H9 (cell line): ENCODE measurements at regions not wholly inside any gene's neighbourhood (a gene's known extent, or its start where the extent isn't known, plus 50 kb on each side); places are given as distances from the start of the nearest gene placed in this dataset.

ENCODE experiments used
- DNase-seq: peaks from one replicate; pipeline ENCODE4 v3.0.0-alpha.2; 2017
- H2AFZ ChIP-seq: one replicate; pipeline ENCODE4 v1.6.1; 2013; ENCODE audit warnings: mild to moderate bottlenecking, low read length, control low read depth, moderate library complexity
- H2AK5ac ChIP-seq: 2 replicates; pipeline ENCODE4 v1.6.1; 2013; ENCODE audit warnings: low read length, control low read depth, mixed read lengths; ENCODE audit not compliant: insufficient read length
- H2BK120ac ChIP-seq: one replicate; pipeline ENCODE4 v1.6.1; 2013; ENCODE audit warnings: low read depth, mild to moderate bottlenecking, low read length, control low read depth, inconsistent platforms; ENCODE audit not compliant: poor library complexity, severe bottlenecking
- H2BK12ac ChIP-seq: 2 replicates; pipeline ENCODE4 v1.6.1; 2013; ENCODE audit warnings: low read length, control low read depth, mixed read lengths, low read depth; ENCODE audit not compliant: insufficient read length
- H2BK15ac ChIP-seq: 2 replicates; pipeline ENCODE4 v1.6.1; 2013; ENCODE audit warnings: low read depth, low read length, control low read depth
- H2BK20ac ChIP-seq: one replicate; pipeline ENCODE4 v1.6.1; 2013; ENCODE audit warnings: low read depth, mild to moderate bottlenecking, low read length, control low read depth, inconsistent platforms; ENCODE audit not compliant: poor library complexity, severe bottlenecking
- H2BK5ac ChIP-seq: 2 replicates; pipeline ENCODE4 v1.6.1; 2013; ENCODE audit warnings: low read length, control low read depth, mixed read lengths; ENCODE audit not compliant: insufficient read length
- H3K14ac ChIP-seq: 2 replicates; pipeline ENCODE4 v1.6.1; 2013; ENCODE audit warnings: low read length, control low read depth; ENCODE audit not compliant: insufficient read depth
- H3K18ac ChIP-seq: 2 replicates; pipeline ENCODE4 v1.6.1; 2013; ENCODE audit warnings: low read depth, mild to moderate bottlenecking, mixed read lengths, low read length, control low read depth; ENCODE audit not compliant: insufficient read length
- H3K23ac ChIP-seq: 2 replicates; pipeline ENCODE4 v1.6.1; 2013; ENCODE audit warnings: low read length, control low read depth, mixed read lengths, low read depth; ENCODE audit not compliant: insufficient read length
- H3K23me2 ChIP-seq: 2 replicates; pipeline ENCODE4 v1.6.1; 2013; ENCODE audit warnings: low read depth, mild to moderate bottlenecking, mixed read lengths, low read length, control low read depth; ENCODE audit not compliant: insufficient read length, poor library complexity, severe bottlenecking
- H3K27ac ChIP-seq: 2 replicates; pipeline ENCODE4 v1.5.1; 2013; ENCODE audit warnings: low read length, control low read depth, mixed read lengths, low read depth; ENCODE audit not compliant: insufficient read length
- H3K27me3 ChIP-seq: 2 replicates; pipeline ENCODE4 v1.6.1; 2013; ENCODE audit warnings: low read length, control low read depth, inconsistent platforms; ENCODE audit not compliant: insufficient read depth
- H3K4ac ChIP-seq: 2 replicates; pipeline ENCODE4 v1.6.1; 2013; ENCODE audit warnings: low read depth, mild to moderate bottlenecking, control low read depth, inconsistent platforms, low read length, moderate library complexity
- H3K4me1 ChIP-seq: 2 replicates; pipeline ENCODE4 v1.6.1; 2013; ENCODE audit warnings: low read length, control low read depth, inconsistent platforms; ENCODE audit not compliant: insufficient read depth
- H3K4me2 ChIP-seq: 2 replicates; pipeline ENCODE4 v1.6.1; 2013; ENCODE audit warnings: low read length, control low read depth, mixed read lengths; ENCODE audit not compliant: insufficient read length, insufficient read depth
- H3K56ac ChIP-seq: 2 replicates; pipeline ENCODE4 v1.6.1; 2013; ENCODE audit warnings: low read depth, mild to moderate bottlenecking, mixed read lengths, low read length, control low read depth; ENCODE audit not compliant: insufficient read length
- H3K79me1 ChIP-seq: 2 replicates; pipeline ENCODE4 v1.6.1; 2013; ENCODE audit warnings: low read depth, mild to moderate bottlenecking, moderate library complexity, low read length, control low read depth, inconsistent platforms; ENCODE audit not compliant: insufficient read depth, poor library complexity, severe bottlenecking
- H3K79me2 ChIP-seq: 2 replicates; pipeline ENCODE4 v1.6.1; 2013; ENCODE audit warnings: low read length, control low read depth, inconsistent platforms; ENCODE audit not compliant: insufficient read depth
- H3K9ac ChIP-seq: 2 replicates; pipeline ENCODE4 v1.6.1; 2013; ENCODE audit warnings: low read length, control low read depth, mixed read lengths; ENCODE audit not compliant: insufficient read length; ENCODE audit errors: extremely low read depth
- H3K9me3 ChIP-seq: one replicate; pipeline ENCODE4 v1.6.1; 2013; ENCODE audit warnings: low read depth, low read length, inconsistent platforms; ENCODE audit not compliant: control insufficient read depth
- H3T11ph ChIP-seq: one replicate; pipeline ENCODE4 v1.6.1; 2013; ENCODE audit warnings: mild to moderate bottlenecking, low read length, control low read depth, inconsistent platforms
- H4K20me1 ChIP-seq: one replicate; pipeline ENCODE4 v1.6.1; 2013; ENCODE audit not compliant: control insufficient read depth, insufficient read length, insufficient read depth
- H4K5ac ChIP-seq: 2 replicates; pipeline ENCODE4 v1.6.1; 2013; ENCODE audit warnings: low read depth, mild to moderate bottlenecking, mixed read lengths, low read length, control low read depth; ENCODE audit not compliant: insufficient read length
- H4K8ac ChIP-seq: replicated peaks from 2 replicates; pipeline ENCODE4 v1.6.1; 2013; ENCODE audit warnings: low read length, control low read depth, mixed read lengths, low read depth; ENCODE audit not compliant: insufficient read length
- H4K91ac ChIP-seq: 2 replicates; pipeline ENCODE4 v1.6.1; 2013; ENCODE audit warnings: low read depth, mild to moderate bottlenecking, moderate library complexity, mixed read lengths, low read length, control low read depth; ENCODE audit not compliant: insufficient read length
- H3K27ac Mint-ChIP-seq, 3 experiments: 2 replicates in 2 of 3; 3 replicates in 1 of 3; pipeline ENCODE4 v1.8.0; 2020 to 2021; ENCODE audit warnings: mixed read lengths in 3 of 3, mild to moderate bottlenecking in 1 of 3, moderate library complexity in 1 of 3
- H3K27me3 Mint-ChIP-seq: 2 replicates; pipeline ENCODE4 v1.8.0; 2021; ENCODE audit warnings: low read depth, mild to moderate bottlenecking, moderate library complexity, mixed read lengths
- H3K36me3 Mint-ChIP-seq, 3 experiments: 2 replicates in 2 of 3; 3 replicates in 1 of 3; pipeline ENCODE4 v1.8.0; 2020 to 2021; ENCODE audit warnings: low read depth in 3 of 3, mixed read lengths in 3 of 3; ENCODE audit not compliant: insufficient read depth in 1 of 3
- H3K4me1 Mint-ChIP-seq, 2 experiments: 2 replicates each; pipeline ENCODE4 v1.8.0; 2020; ENCODE audit warnings: mixed read lengths in 2 of 2
- H3K4me3 Mint-ChIP-seq, 2 experiments: 2 replicates in 1 of 2; 3 replicates in 1 of 2; pipeline ENCODE4 v1.8.0; 2020 to 2021; ENCODE audit warnings: mild to moderate bottlenecking in 2 of 2, mixed read lengths in 2 of 2, moderate library complexity in 1 of 2
- H3K9me3 Mint-ChIP-seq, 2 experiments: 2 replicates in 1 of 2; 3 replicates in 1 of 2; pipeline ENCODE4 v1.8.0; 2020; ENCODE audit warnings: mild to moderate bottlenecking in 2 of 2, mixed read lengths in 2 of 2, moderate library complexity in 1 of 2
- CTCF ChIP-seq: fragments of 200-600 bp; sonication (generic); conservative IDR thresholded peaks from 3 replicates; pipeline ENCODE4 v1.8.0; 2021; ENCODE audit warnings: antibody characterized with exemption, mild to moderate bottlenecking
- WGBS: extraction: QIAGEN DNeasy Blood & Tissue Kit; methylation state at CpG from one replicate; pipeline ENCODE4 v1.1.7; 2013; ENCODE audit warnings: missing lambda C conversion rate, low lambda C conversion rate, mixed read lengths; ENCODE audit not compliant: insufficient read length; ENCODE audit errors: extremely low coverage; 5-methylcytosine and 5-hydroxymethylcytosine counted together

- no peak overlapping the region for H3K4me2 ChIP-seq
- H4K5ac ChIP-seq, result no peak overlapping the region
- H2BK15ac ChIP-seq, result no peak overlapping the region
- H3T11ph ChIP-seq, result no peak overlapping the region
- TF ChIP-seq CTCF, result no peak
- no peak overlapping the region for H2BK120ac ChIP-seq
- H3K4me1 ChIP-seq, result no peaks in the 10 kb centered on the region
- H3K23me2 ChIP-seq, result no peaks in the 10 kb centered on the region
- H3K9me3 ChIP-seq, result peaks cover 53% of the 10 kb centered on the region
- no peaks in the 10 kb centered on the region for H3K4me1 Mint-ChIP-seq
- H4K8ac ChIP-seq, result no peak overlapping the region
- no peak overlapping the region for H3K9ac ChIP-seq
- no peaks in the 10 kb centered on the region for H4K20me1 ChIP-seq
- H2BK5ac ChIP-seq, result no peak overlapping the region
- no peaks in the 10 kb centered on the region for H3K79me1 ChIP-seq
- H3K9me3 Mint-ChIP-seq, result peaks cover 67 to 70% of the 10 kb centered on the region in 2 experiments
- H3K56ac ChIP-seq, result no peak overlapping the region
- H2AK5ac ChIP-seq, result no peak overlapping the region
- no peak overlapping the region for H3K23ac ChIP-seq
- no peaks in the 10 kb centered on the region for H3K27me3 Mint-ChIP-seq
- no peak overlapping the region for H4K91ac ChIP-seq
- no peak overlapping the region for H3K27ac Mint-ChIP-seq
- no peak overlapping the region for H2BK12ac ChIP-seq
- H3K18ac ChIP-seq, result no peak overlapping the region
- H3K36me3 Mint-ChIP-seq, result peaks cover 1 to 11% (median 2%) of the 10 kb centered on the region in 3 experiments; a peak in 4 of 7 replicates
- H3K27me3 ChIP-seq, result no peaks in the 10 kb centered on the region
- H2BK20ac ChIP-seq, result no peak overlapping the region
- no peak for DNase-seq
- no peak overlapping the region for H3K14ac ChIP-seq
- H3K27ac ChIP-seq, result no peak overlapping the region
- no peak overlapping the region for H3K4ac ChIP-seq
- no peak overlapping the region for H2AFZ ChIP-seq
- no peak overlapping the region for H3K4me3 Mint-ChIP-seq
- WGBS, result no CpG with 5 or more reads among the region's 2 CpGs
- H3K79me2 ChIP-seq, result no peaks in the 10 kb centered on the region
Observed at GRCh38 chrX:62839596-62839995, 511.5 kb downstream of the SPIN4 start.
